ENCODE measurements at regions not wholly inside any gene's neighbourhood (a gene's known extent, or its start where the extent isn't known, plus 50 kb on each side); places are given as distances from the start of the nearest gene placed in this dataset.

DNA sequence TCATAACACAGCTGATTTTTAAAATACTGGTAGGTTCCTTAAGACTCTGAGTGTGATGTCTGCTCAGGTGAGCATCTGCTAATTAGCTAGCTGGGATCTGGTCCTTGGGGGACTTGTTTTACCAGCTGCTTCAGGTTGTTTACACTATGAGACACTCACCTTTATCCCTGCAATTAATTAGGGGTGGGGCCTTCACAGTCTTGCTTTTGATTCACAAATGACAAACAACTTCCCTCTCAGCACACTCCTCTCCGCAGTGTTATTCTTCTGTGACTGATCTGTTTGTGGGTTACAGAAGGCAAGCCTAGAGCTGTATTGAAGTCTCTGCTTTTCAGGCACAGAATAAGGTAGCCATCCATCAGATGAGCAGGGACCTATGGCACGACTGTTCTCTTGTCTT is 62.0 kb upstream of the CD83 start:
- TF ChIP-seq, protein P1, sequence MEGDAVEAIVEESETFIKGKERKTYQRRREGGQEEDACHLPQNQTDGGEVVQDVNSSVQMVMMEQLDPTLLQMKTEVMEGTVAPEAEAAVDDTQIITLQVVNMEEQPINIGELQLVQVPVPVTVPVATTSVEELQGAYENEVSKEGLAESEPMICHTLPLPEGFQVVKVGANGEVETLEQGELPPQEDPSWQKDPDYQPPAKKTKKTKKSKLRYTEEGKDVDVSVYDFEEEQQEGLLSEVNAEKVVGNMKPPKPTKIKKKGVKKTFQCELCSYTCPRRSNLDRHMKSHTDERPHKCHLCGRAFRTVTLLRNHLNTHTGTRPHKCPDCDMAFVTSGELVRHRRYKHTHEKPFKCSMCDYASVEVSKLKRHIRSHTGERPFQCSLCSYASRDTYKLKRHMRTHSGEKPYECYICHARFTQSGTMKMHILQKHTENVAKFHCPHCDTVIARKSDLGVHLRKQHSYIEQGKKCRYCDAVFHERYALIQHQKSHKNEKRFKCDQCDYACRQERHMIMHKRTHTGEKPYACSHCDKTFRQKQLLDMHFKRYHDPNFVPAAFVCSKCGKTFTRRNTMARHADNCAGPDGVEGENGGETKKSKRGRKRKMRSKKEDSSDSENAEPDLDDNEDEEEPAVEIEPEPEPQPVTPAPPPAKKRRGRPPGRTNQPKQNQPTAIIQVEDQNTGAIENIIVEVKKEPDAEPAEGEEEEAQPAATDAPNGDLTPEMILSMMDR (IDR thresholded peaks at IDR 0.05 in 8 of 11, conservative IDR thresholded peaks at IDR 0.05 in 3 of 11), result no peak
- TF ChIP-seq POLR2A (IDR thresholded peaks at IDR 0.05) (no peak), POLR2AphosphoS5 (IDR thresholded peaks at IDR 0.05) (no peak)
